GM12892 (cell line): ENCODE measurements at regions not wholly inside any gene's neighbourhood (a gene's known extent, or its start where the extent isn't known, plus 50 kb on each side); places are given as distances from the start of the nearest gene placed in this dataset.

Experiments used
- POLR2A ChIP-seq: IDR thresholded peaks from 2 replicates; pipeline ENCODE4 v1.6.1; 2011; ENCODE audit warnings: low read depth, low read length, control low read depth
- TAF1 ChIP-seq: IDR thresholded peaks from 2 replicates; pipeline ENCODE4 v1.6.1; 2011; ENCODE audit warnings: low read depth, mild to moderate bottlenecking, control low read depth, low read length, borderline replicate concordance

- TF ChIP-seq TAF1 (no peak), POLR2A (no peak)
Observed at GRCh38 chr11:13897646-13898276, 64.8 kb upstream of the SPON1 start.
